ENCODE measurements at regions not wholly inside any gene's neighbourhood (a gene's known extent, or its start where the extent isn't known, plus 50 kb on each side); places are given as distances from the start of the nearest gene placed in this dataset.

GRCh38 chr12:93243382-93243688 lies 134.4 kb upstream of the NUDT4 start:
- no peak for TF ChIP-seq CTCF (IDR thresholded peaks at IDR 0.05; ENCODE audit: borderline replicate concordance)
- Histone ChIP-seq H3K27ac (replicated peaks) (peak overlapping the region; percentile 60), H3K27me3 (ENCODE audit: low read depth) (no peaks in the 10 kb centered on the region), H3K4me1 (peaks cover 44% of the 10 kb centered on the region), H3K9me3 (replicated peaks) (peaks cover 10% of the 10 kb centered on the region), H3K36me3 (no peaks in the 10 kb centered on the region), H3K4me3 (no peak overlapping the region)
- intact Hi-C loops (cut with micrococcal nuclease), result no loop called here
- no peak for DNase-seq

- H3K4me3 ChIP-seq, result no peak overlapping the region
- intact Hi-C loops (cut with micrococcal nuclease), result no loop called here
Observed at GRCh38 chr12:93243689-93244513, 133.8 kb upstream of the NUDT4 start.

GRCh38 chr12:93244514-93245077 lies 133.1 kb upstream of the NUDT4 start:
- Histone ChIP-seq H3K27ac (replicated peaks) (peak overlapping the region; percentile 60), H3K4me1 (peaks cover 44% of the 10 kb centered on the region), H3K4me3 (no peak overlapping the region), H3K9me3 (replicated peaks) (peaks cover 4% of the 10 kb centered on the region), H3K36me3 (no peaks in the 10 kb centered on the region), H3K27me3 (ENCODE audit: low read depth) (no peaks in the 10 kb centered on the region)
- intact Hi-C loops (cut with micrococcal nuclease), result no loop called here
- no peak for DNase-seq
- TF ChIP-seq CTCF (IDR thresholded peaks at IDR 0.05; ENCODE audit: borderline replicate concordance), result no peak

More at GRCh38 chr12:93243689-93244513, 133.8 kb upstream of the NUDT4 start:
- Histone ChIP-seq H3K27ac (replicated peaks) (peak overlapping the region; percentile 60), H3K27me3 (ENCODE audit: low read depth) (no peaks in the 10 kb centered on the region), H3K4me1 (peaks cover 44% of the 10 kb centered on the region), H3K36me3 (no peaks in the 10 kb centered on the region), H3K9me3 (replicated peaks) (peaks cover 9% of the 10 kb centered on the region)
- DNase-seq, result no peak
- TF ChIP-seq CTCF (IDR thresholded peaks at IDR 0.05; ENCODE audit: borderline replicate concordance), result no peak

- H3K27ac ChIP-seq (replicated peaks), result no peak overlapping the region
- H3K9me3 ChIP-seq (replicated peaks), result no peaks in the 10 kb centered on the region
- TF ChIP-seq CTCF (IDR thresholded peaks at IDR 0.05; ENCODE audit: borderline replicate concordance), result no peak
- intact Hi-C loops (cut with micrococcal nuclease), result no loop called here
- H3K4me1 ChIP-seq, result peaks cover 44% of the 10 kb centered on the region
- no peak overlapping the region for H3K4me3 ChIP-seq
- no peaks in the 10 kb centered on the region for H3K36me3 ChIP-seq
- no peaks in the 10 kb centered on the region for H3K27me3 ChIP-seq (ENCODE audit: low read depth)
- no peak for DNase-seq
Observed at GRCh38 chr12:93245543-93245942, 132.2 kb upstream of the NUDT4 start.

GRCh38 chr12:93247313-93247991 lies 130.3 kb upstream of the NUDT4 start:
- no peaks in the 10 kb centered on the region for H3K27me3 ChIP-seq (ENCODE audit: low read depth)
- no peak for TF ChIP-seq CTCF (IDR thresholded peaks at IDR 0.05; ENCODE audit: borderline replicate concordance)
- peak overlapping the region; percentile 41 for H3K27ac ChIP-seq (replicated peaks)
- no peaks in the 10 kb centered on the region for H3K36me3 ChIP-seq
- no peak overlapping the region for H3K4me3 ChIP-seq
- DNase-seq, result no peak
- intact Hi-C loops (cut with micrococcal nuclease), result no loop called here
- H3K4me1 ChIP-seq, result peaks cover 36% of the 10 kb centered on the region
- no peaks in the 10 kb centered on the region for H3K9me3 ChIP-seq (replicated peaks)
